Stomach (tissue), 8 donors: ENCODE measurements at regions not wholly inside any gene's neighbourhood (a gene's known extent, or its start where the extent isn't known, plus 50 kb on each side); places are given as distances from the start of the nearest gene placed in this dataset.

Experiments
- DNase-seq, 2 donors: peaks; one replicate each; pipeline versions ENCODE4 v3.0.0 to v3.0.0-alpha.2; 2013 to 2019
- H3K27ac ChIP-seq, 5 donors: fragments of 200-600 bp in 4 of 5; sonication (generic) in 4 of 5; one replicate each; pipeline ENCODE4 v1.5.1; 2013 to 2019; ENCODE audit warnings: mild to moderate bottlenecking in 1 of 5, moderate library complexity in 1 of 5
- H3K27me3 ChIP-seq, 3 donors: fragments of 200-600 bp; sonication (generic); one replicate each; pipeline ENCODE4 v1.5.1; 2017 to 2019; ENCODE audit warnings: mixed run types in 1 of 3
- H3K36me3 ChIP-seq, 4 donors: fragments of 200-600 bp; sonication (generic); 1 replicate in 3 of 4; 2 replicates in 1 of 4; pipeline ENCODE4 v1.5.1; 2016 to 2019
- H3K4me1 ChIP-seq, 4 donors: fragments of 200-600 bp; sonication (generic); one replicate each; pipeline ENCODE4 v1.5.1; 2016 to 2019
- H3K4me3 ChIP-seq, 4 donors: fragments of 200-600 bp; sonication (generic) in 3 of 4; one replicate each; pipeline ENCODE4 v1.5.1; 2016 to 2019; ENCODE audit warnings: mild to moderate bottlenecking in 1 of 4
- H3K9me3 ChIP-seq, 4 donors: fragments of 200-600 bp; sonication (generic); one replicate each; pipeline ENCODE4 v1.5.1; 2016 to 2019
- EP300 ChIP-seq: sonication (generic); formaldehyde crosslinking; IDR thresholded peaks from one replicate; pipeline ENCODE4 v1.6.1; 2017; ENCODE audit warnings: antibody characterized with exemption
- POLR2A ChIP-seq, 4 donors: fragments of 450-650 bp; IDR thresholded peaks; one replicate each; pipeline ENCODE4 v1.6.1; 2016; ENCODE audit warnings: antibody characterized with exemption in 4 of 4, control low read depth in 2 of 4, mild to moderate bottlenecking in 1 of 4, moderate library complexity in 1 of 4
- POLR2AphosphoS5 ChIP-seq, 3 donors: sonication (generic); formaldehyde crosslinking; IDR thresholded peaks; one replicate each; pipeline ENCODE4 v1.6.1; 2016; ENCODE audit warnings: antibody characterized with exemption in 3 of 3
- WGBS, 5 donors: extraction: QIAGEN DNeasy Blood & Tissue Kit in 3 of 5; methylation state at CpG; one replicate each; pipeline versions ENCODE4 v1.1.5 to v1.1.7; 2013 to 2018; 5-methylcytosine and 5-hydroxymethylcytosine counted together
- intact Hi-C: fragments of 100-400 bp; cut with DNase I; formaldehyde crosslinking; loops from one replicate; pipeline ENCODE4 v1.15.1; 2023; ENCODE audit warnings: low total_unique reads
- TF ChIP-seq, protein P1 (sequence below), 7 experiments: fragments of 450-650 bp in 4 of 7; fragments of 200-600 bp in 3 of 7; sonication (generic) in 3 of 7; IDR thresholded peaks; one replicate each; pipeline ENCODE4 v1.5.1; 2016 to 2019; ENCODE audit warnings: antibody characterized with exemption in 7 of 7, control low read depth in 2 of 7, mild to moderate bottlenecking in 1 of 7
- donor health status: healthy with polysubstance abuse.
- donor health status: Bipolar disorder and iron deficiency.
- donor health status: healthy.

DNA sequence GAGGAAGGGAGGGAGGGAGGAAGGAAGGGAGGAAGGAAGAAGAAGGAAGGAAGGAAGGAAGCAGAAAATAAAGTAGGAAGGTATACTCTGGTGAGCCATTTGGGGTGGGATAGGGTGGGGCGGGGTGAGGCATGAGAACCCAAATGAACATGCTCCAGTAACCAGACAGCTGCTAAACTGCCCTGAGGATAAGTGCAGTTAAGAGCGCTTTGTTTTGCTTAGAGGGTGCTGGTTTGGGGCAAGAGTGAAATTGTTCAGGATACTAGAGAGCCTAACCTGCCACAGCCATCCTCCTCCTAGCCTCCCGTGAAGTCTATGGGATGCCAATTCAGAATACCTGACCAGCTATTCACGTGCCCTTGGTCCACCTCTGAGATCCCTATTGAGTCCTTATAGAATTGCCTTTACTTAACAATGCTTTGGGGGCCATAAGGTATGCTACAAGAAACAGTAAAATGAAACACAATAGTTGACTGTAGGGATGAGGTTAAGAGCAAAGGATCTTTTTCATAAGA, 59.0 kb upstream of the ATF3 start:
- Histone ChIP-seq H3K4me3 (no peak overlapping the region), H3K4me1 (no peaks in the 10 kb centered on the region), H3K27ac (no peak overlapping the region), H3K9me3 (no peaks in the 10 kb centered on the region), H3K36me3 (no peaks in the 10 kb centered on the region), H3K27me3 (peaks cover 0 to 17% (median 0%) of the 10 kb centered on the region in 3 donors)
- no peak for DNase-seq
- WGBS, 5 donors, result 64 to 83% (median 79%) methylated on average over 4 of the region's 4 CpGs
- intact Hi-C loops, result no loop called here
- TF ChIP-seq POLR2A (IDR thresholded peaks at IDR 0.05) (no peak), EP300 (no peak), POLR2AphosphoS5 (IDR thresholded peaks at IDR 0.05) (no peak)
- TF ChIP-seq, protein P1, sequence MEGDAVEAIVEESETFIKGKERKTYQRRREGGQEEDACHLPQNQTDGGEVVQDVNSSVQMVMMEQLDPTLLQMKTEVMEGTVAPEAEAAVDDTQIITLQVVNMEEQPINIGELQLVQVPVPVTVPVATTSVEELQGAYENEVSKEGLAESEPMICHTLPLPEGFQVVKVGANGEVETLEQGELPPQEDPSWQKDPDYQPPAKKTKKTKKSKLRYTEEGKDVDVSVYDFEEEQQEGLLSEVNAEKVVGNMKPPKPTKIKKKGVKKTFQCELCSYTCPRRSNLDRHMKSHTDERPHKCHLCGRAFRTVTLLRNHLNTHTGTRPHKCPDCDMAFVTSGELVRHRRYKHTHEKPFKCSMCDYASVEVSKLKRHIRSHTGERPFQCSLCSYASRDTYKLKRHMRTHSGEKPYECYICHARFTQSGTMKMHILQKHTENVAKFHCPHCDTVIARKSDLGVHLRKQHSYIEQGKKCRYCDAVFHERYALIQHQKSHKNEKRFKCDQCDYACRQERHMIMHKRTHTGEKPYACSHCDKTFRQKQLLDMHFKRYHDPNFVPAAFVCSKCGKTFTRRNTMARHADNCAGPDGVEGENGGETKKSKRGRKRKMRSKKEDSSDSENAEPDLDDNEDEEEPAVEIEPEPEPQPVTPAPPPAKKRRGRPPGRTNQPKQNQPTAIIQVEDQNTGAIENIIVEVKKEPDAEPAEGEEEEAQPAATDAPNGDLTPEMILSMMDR (IDR thresholded peaks at IDR 0.05), result no peak

DNA sequence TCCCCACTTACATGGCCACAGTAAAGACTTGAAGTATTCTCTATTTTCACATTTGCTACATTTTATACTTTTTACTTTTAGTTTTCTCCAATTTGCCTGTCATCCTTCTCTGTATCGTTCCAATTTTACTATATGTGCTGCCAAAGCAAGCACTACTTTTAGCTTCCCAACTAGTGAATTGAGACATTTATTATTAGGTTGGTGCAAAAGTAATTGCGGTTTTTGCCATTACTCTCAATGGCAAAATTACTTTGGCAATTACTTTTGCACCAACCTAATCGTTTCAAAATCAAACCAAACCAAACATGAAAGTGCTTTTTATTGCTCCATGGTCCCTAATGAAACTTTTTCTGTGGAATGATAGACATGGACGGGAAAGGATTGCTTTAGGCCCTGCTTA, 56.6 kb upstream of the ATF3 start:
- Histone ChIP-seq H3K4me3 (no peak overlapping the region), H3K36me3 (no peaks in the 10 kb centered on the region), H3K4me1 (no peaks in the 10 kb centered on the region), H3K27me3 (peaks cover 0 to 17% (median 0%) of the 10 kb centered on the region in 3 donors), H3K9me3 (no peaks in the 10 kb centered on the region), H3K27ac (no peak overlapping the region)
- WGBS, 5 donors, result 74 to 88% (median 84%) methylated on average over 4 of the region's 4 CpGs
- intact Hi-C loops, result no loop called here
- DNase-seq, result no peak
- TF ChIP-seq, protein P1 (IDR thresholded peaks at IDR 0.05), result no peak
- TF ChIP-seq POLR2AphosphoS5 (IDR thresholded peaks at IDR 0.05) (no peak), EP300 (no peak), POLR2A (IDR thresholded peaks at IDR 0.05) (no peak)

DNA sequence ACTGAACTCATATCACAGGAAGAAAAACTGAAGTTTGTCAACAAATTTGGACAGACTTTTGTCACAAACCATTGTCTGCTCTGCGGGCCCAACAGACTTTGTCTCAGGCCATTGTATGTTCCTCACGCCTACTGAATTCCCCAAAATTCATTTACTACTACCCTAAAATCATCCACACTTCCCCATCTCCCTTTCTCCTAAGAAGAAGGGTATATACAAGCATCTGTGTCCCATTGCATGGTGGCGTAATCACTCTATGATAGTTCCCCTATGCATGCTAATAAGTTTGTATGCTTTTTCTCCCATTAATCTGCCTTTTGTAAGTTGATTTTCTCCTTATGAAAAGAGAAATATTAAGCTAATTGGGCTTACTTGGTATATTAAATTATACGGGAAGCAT, 54.9 kb upstream of the ATF3 start:
- DNase-seq, result no peak
- Histone ChIP-seq H3K27ac (no peak overlapping the region), H3K4me1 (peaks cover 0 to 6% (median 0%) of the 10 kb centered on the region in 4 donors), H3K9me3 (no peaks in the 10 kb centered on the region), H3K4me3 (no peak overlapping the region), H3K27me3 (peaks cover 0 to 17% (median 0%) of the 10 kb centered on the region in 3 donors), H3K36me3 (no peaks in the 10 kb centered on the region)
- no peak for TF ChIP-seq POLR2A (IDR thresholded peaks at IDR 0.05)
- TF ChIP-seq POLR2AphosphoS5 (IDR thresholded peaks at IDR 0.05), result no peak
- TF ChIP-seq, protein P1 (IDR thresholded peaks at IDR 0.05), result no peak
- TF ChIP-seq EP300, result no peak
- 69 to 94% (median 87%) methylated on average over 4 of the region's 4 CpGs for whole genome bisulfite sequencing, 5 donors
- intact Hi-C loops, result no loop called here

DNA sequence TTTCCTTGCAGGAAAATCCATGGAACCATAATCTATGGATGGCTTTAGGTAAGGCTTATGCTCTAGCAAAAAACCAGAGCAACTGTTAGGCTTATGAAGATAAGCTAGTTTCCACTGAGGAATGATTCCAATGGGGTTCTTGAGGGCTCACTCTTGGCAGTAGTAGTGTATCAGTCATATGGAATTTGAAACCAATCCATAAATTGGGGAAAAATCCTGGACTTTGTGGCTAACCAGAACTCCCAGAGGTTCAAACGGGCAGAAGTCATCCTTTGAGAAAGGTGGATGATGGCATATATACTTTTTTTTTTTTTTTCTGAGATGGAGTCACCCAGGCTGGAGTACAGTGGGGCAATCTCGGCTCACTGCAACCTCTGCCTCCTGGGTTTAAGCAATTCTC, 54.2 kb upstream of the ATF3 start:
- no peak for DNase-seq
- no peaks in the 10 kb centered on the region for H3K36me3 ChIP-seq
- H3K4me1 ChIP-seq, result peaks cover 0 to 10% (median 3%) of the 10 kb centered on the region in 4 donors
- H3K27ac ChIP-seq, result no peak overlapping the region
- TF ChIP-seq EP300 (no peak), POLR2AphosphoS5 (IDR thresholded peaks at IDR 0.05) (no peak), POLR2A (IDR thresholded peaks at IDR 0.05) (no peak)
- TF ChIP-seq, protein P1 (IDR thresholded peaks at IDR 0.05), result no peak
- peaks cover 0 to 10% (median 0%) of the 10 kb centered on the region in 3 donors for H3K27me3 ChIP-seq
- intact Hi-C loops, result no loop called here
- 80 to 91% (median 86%) methylated on average over 2 of the region's 2 CpGs for WGBS, 5 donors
- no peak overlapping the region for H3K4me3 ChIP-seq
- H3K9me3 ChIP-seq, result no peaks in the 10 kb centered on the region
